ENCODE measurements at regions not wholly inside any gene's neighbourhood (a gene's known extent, or its start where the extent isn't known, plus 50 kb on each side); places are given as distances from the start of the nearest gene placed in this dataset.

- no peak for TF ChIP-seq ZNF747 (tag by site-specific recombination; IDR thresholded peaks at IDR 0.05)
Measured at GRCh38 chr22:47570300-47570685, 807.8 kb downstream of the TBC1D22A start (continued).

- Histone ChIP-seq H3K27ac (ENCODE audit: extremely low read depth, low read depth, low read length) (no peak overlapping the region), H3K36me3 (ENCODE audit: control insufficient read depth in 2 of 2, insufficient read depth in 1 of 2, low read length in 2 of 2) (no peaks in the 10 kb centered on the region), H3K9me3 (ENCODE audit: control insufficient read depth, insufficient read depth, low read depth, low read length) (no peaks in the 10 kb centered on the region), H3K4me3 (ENCODE audit: low read depth, low read length) (no peak overlapping the region), H3K4me1 (ENCODE audit: control insufficient read depth, insufficient read depth, low read length) (no peaks in the 10 kb centered on the region)
- no peak for TF ChIP-seq ZNF324 (tag by site-specific recombination; IDR thresholded peaks at IDR 0.05)
- TF ChIP-seq KLF16 (tag by site-specific recombination; IDR thresholded peaks at IDR 0.05) = no peak
- ChIA-PET CTCF (interaction anchor here (0.6 kb wide), 2 partner anchors 192 to 451 kb away, joined by 3 read pairs; no protein-coding TSS in a partner anchor), POLR2A (no interaction called here)
Measured at GRCh38 chr22:47569389-47570299, 807.2 kb downstream of the TBC1D22A start.

GRCh38 chr22:47568700-47569099 is 806.2 kb downstream of the TBC1D22A start:
- Histone ChIP-seq H3K9me3 (ENCODE audit: control insufficient read depth, insufficient read depth, low read depth, low read length) (no peaks in the 10 kb centered on the region), H3K4me1 (ENCODE audit: control insufficient read depth, insufficient read depth, low read length) (no peaks in the 10 kb centered on the region), H3K36me3 (ENCODE audit: control insufficient read depth in 2 of 2, insufficient read depth in 1 of 2, low read length in 2 of 2) (no peaks in the 10 kb centered on the region), H3K4me3 (ENCODE audit: low read depth, low read length) (no peak overlapping the region), H3K27ac (ENCODE audit: extremely low read depth, low read depth, low read length) (no peak overlapping the region)
- ChIA-PET CTCF (no interaction called here), POLR2A (no interaction called here)
- TF ChIP-seq ZNF132 (tag by site-specific recombination; IDR thresholded peaks at IDR 0.05; ENCODE audit: borderline replicate concordance) (no peak), ZNF629 (tag by site-specific recombination; IDR thresholded peaks at IDR 0.05) (no peak), TCF7L2 (IDR thresholded peaks at IDR 0.05; ENCODE audit: borderline replicate concordance, low read depth, low read length) (no peak), REPIN1 (tag by site-specific recombination; IDR thresholded peaks at IDR 0.05; ENCODE audit: low read depth) (no peak), ZNF23 (tag by site-specific recombination; IDR thresholded peaks at IDR 0.05; ENCODE audit: borderline replicate concordance) (no peak), ZNF302 (tag by site-specific recombination; IDR thresholded peaks at IDR 0.05; ENCODE audit: low read depth) (no peak), ZNF416 (tag by site-specific recombination; IDR thresholded peaks at IDR 0.05) (no peak), ZFP69B (tag by site-specific recombination; IDR thresholded peaks at IDR 0.05) (no peak), ZNF670 (tag by site-specific recombination; IDR thresholded peaks at IDR 0.05; ENCODE audit: low read depth) (no peak), ZFP3 (tag by site-specific recombination; IDR thresholded peaks at IDR 0.05; ENCODE audit: low read depth) (no peak), ZNF146 (tag by site-specific recombination; IDR thresholded peaks at IDR 0.05) (no peak), ZNF530 (tag by site-specific recombination; IDR thresholded peaks at IDR 0.05; ENCODE audit: low read depth) (no peak), FEZF1 (tag by site-specific recombination; IDR thresholded peaks at IDR 0.05) (no peak), ZNF580 (tag by site-specific recombination; IDR thresholded peaks at IDR 0.05) (no peak)

- H3K36me3 ChIP-seq (ENCODE audit: control insufficient read depth in 2 of 2, insufficient read depth in 1 of 2, low read length in 2 of 2) = no peaks in the 10 kb centered on the region
- no peaks in the 10 kb centered on the region for H3K9me3 ChIP-seq (ENCODE audit: control insufficient read depth, insufficient read depth, low read depth, low read length)
- no peak for TF ChIP-seq ZNF600 (tag by site-specific recombination; IDR thresholded peaks at IDR 0.05)
- TF ChIP-seq ZNF146 (tag by site-specific recombination; IDR thresholded peaks at IDR 0.05) = no peak
- TF ChIP-seq ZNF776 (tag by site-specific recombination; IDR thresholded peaks at IDR 0.05; ENCODE audit: borderline replicate concordance) = no peak
- TF ChIP-seq ZNF140 (tag by site-specific recombination; IDR thresholded peaks at IDR 0.05) = no peak
- TF ChIP-seq ZNF248 (tag by site-specific recombination; IDR thresholded peaks at IDR 0.05) = no peak
- no peak for TF ChIP-seq ZNF132 (tag by site-specific recombination; IDR thresholded peaks at IDR 0.05; ENCODE audit: borderline replicate concordance)
- no peak for TF ChIP-seq ZNF292 (tag by site-specific recombination; IDR thresholded peaks at IDR 0.05; ENCODE audit: borderline replicate concordance, low read depth)
- no peak for TF ChIP-seq SP7 (tag by site-specific recombination; IDR thresholded peaks at IDR 0.05)
- TF ChIP-seq KLF1 (tag by site-specific recombination; IDR thresholded peaks at IDR 0.05) = no peak
- no peaks in the 10 kb centered on the region for H3K4me1 ChIP-seq (ENCODE audit: control insufficient read depth, insufficient read depth, low read length)
- no peak overlapping the region for H3K4me3 ChIP-seq (ENCODE audit: low read depth, low read length)
- CTCF ChIA-PET = no interaction called here
- POLR2A ChIA-PET = no interaction called here
- no peak overlapping the region for H3K27ac ChIP-seq (ENCODE audit: extremely low read depth, low read depth, low read length)
Measured at GRCh38 chr22:47567126-47568090, 805.0 kb downstream of the TBC1D22A start.
